ENCODE measurements at regions not wholly inside any gene's neighbourhood (a gene's known extent, or its start where the extent isn't known, plus 50 kb on each side); places are given as distances from the start of the nearest gene placed in this dataset.
"Not testable (repeated sequence)": the region's sequence is repeated elsewhere in the genome, so short reads cannot be mapped to it uniquely, and the experiment has no call there.

DNA sequence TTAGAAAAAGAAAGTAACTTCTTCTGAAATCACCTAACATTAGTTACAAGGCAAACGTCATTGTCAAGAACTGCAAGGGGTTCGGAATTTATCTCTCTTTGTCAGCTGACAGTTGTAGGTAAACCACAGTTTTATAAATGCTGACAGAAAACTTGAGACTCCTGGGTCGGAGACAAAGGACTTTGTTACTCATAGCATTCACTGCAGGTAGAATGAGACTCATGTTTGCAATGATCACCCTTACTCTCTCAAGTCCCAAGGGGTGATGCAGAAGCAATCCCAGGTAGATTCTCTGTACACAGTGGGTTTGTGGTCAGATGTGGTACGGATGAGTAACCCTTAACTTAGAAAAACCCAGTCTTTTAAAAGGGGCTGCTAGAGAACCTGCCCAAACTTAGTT lies 757.8 kb downstream of the TRIB2 start:
- DNase-seq = no peak

- DNase-seq = no peak
These were observed 763.3 kb downstream of the TRIB2 start for GRCh38 chr2:13480057-13480456.

- no peak for DNase-seq
These were observed 764.5 kb downstream of the TRIB2 start for GRCh38 chr2:13481201-13481600.

- DNase-seq = no peak
These were observed 768.5 kb downstream of the TRIB2 start for GRCh38 chr2:13485256-13485655.

GRCh38 chr2:13488965-13489364 lies 772.2 kb downstream of the TRIB2 start:
- DNase-seq = no peak

GRCh38 chr2:13492262-13492661 lies 775.5 kb downstream of the TRIB2 start:
- DNase-seq = no peak

- no peak for DNase-seq
These were observed 778.3 kb downstream of the TRIB2 start for GRCh38 chr2:13495051-13495450.

DNA sequence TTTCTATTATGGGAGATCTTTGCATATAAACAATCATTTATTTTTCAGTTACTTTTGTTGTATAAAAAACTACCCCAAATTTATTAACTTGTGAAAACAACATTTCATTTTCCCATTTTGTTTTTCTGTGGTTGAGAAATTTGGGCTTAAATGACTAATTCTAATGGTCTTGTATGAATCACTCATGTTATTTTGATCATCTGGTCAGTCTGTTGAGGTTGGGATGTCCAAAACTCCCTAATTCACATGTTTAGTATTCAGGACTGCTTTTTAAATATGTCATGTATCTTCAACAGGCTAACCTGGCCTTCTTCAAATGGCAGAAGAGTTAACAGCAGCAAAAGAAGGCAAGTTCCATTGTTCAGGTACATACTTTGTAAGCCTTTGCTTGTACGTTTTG lies 788.1 kb downstream of the TRIB2 start:
- DNase-seq = no peak

GRCh38 chr2:13508671-13509070 lies 791.9 kb downstream of the TRIB2 start:
- DNase-seq = no peak

DNA sequence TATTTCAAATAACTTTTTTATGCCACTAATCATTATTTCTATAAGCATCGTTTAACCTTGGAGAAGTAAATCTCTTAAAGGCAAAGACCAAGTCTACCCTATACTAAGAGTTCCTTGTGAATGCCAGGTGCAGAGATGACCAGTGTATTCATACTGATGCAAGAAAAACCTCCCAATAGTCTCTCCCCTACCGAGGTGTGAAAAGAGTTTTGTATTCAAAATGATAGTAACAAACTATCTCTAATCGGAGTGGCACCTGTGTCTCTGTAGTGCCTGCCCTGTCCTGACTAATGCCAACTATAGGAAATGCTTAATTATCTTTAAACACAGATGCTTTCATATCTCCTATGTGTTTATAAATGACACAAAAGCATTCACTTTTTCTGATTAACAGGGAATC lies 798.5 kb downstream of the TRIB2 start:
- DNase-seq = no peak

GRCh38 chr2:13522096-13522495 lies 805.4 kb downstream of the TRIB2 start:
- DNase-seq = no peak

- DNase-seq = no peak
These were observed 806.4 kb downstream of the TRIB2 start for GRCh38 chr2:13522917-13523821.

- no peak for DNase-seq
These were observed 807.8 kb downstream of the TRIB2 start for GRCh38 chr2:13524492-13524891.

DNA sequence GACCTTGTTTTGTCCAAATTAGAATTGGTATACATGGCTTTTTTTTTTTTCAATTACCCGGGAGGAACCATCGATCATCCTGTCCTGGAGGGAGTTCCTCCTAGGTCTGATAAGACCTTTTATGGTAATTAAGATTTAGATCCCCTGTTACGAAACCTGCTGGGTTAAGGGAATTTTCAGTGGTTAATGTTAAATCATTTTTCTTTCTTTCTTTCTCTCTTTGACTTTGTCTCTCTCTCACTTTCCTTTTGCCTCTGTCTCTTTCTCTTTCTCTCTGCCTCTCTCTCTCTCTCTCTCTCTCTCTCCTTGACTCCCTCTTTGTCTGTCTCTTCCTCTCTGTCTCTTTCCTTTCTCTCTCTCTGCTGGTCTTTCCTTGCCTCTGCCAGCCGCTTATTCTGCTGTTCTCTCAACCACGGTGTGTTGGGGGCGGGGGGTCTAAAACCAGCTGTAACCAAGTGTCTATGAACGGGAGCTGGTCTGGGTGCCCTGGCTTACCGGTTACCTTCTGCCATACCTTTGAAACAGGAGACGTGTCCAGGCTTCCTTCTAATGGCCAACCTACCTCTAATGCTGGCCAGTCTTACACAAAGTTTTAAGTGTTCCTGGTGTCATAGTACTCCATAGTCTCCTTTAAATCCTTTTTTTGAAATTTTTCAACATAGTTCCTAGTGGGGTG lies 815.1 kb downstream of the TRIB2 start:
- not testable (repeated sequence) for DNase-seq

DNA sequence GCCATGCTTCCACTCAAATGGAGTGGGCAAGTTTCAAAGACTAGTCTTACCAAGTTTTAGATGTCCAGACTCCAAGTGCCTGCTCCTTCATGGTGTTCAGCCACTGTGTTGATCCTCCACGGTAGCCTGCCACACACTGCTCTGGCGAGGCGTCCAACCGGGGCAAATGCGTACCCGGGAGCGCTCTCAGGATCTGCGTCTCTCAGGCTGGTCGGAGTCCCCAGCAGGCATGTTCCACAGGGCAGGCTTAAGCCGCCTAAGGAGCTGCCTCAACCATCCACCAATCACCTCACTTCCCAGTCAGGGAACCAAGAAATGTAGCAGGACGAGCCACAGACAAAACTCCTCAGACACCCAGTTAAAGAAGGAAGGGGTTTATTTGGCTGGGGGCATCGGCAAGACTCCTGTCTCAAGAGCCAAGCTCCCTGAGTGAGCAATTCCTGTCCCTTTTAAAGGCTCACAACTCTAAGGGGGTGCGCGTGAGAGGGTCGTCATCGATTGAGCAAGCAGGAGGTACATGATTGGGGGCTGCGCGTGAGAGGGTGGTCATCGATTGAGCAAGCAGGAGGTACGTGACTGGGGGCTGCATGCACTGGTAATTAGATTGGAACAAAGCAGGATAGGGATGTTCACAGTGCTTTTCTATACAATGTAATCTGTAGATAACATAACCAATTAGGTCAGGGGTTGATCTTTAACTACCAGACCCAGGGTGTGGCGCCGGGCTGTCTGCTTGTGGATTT lies 816.2 kb downstream of the TRIB2 start:
- not testable (repeated sequence) for DNase-seq

GRCh38 chr2:13533524-13533922 lies 816.8 kb downstream of the TRIB2 start:
- no peak for DNase-seq

GRCh38 chr2:13536941-13537340 lies 820.2 kb downstream of the TRIB2 start:
- DNase-seq = no peak

DNA sequence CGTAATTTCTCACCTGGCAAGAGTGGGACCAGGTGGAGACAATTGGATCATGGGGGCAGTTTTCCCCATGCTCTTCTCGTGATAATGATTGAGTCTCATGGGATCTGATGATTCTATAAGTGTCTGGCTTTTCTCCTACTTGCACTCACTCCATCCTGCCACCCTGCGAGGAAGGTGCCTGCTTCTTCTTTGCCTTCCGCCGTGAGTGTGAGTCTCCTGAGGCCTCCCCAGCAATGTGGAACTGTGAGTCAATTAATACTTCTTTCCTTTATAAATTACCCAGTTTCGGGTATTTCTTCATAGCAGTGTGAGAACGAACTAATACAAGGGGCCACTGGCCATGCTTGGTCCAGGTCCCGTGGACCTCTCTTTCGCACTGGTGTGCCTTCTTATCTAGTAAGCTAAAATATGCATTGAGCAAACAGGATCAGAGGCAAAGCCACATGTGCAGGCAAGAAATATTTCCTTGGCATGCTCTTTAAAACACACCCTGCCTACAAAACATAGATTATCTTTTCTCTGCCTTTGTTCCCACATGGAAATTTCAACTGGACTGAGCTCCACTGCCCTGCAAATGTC lies 821.1 kb downstream of the TRIB2 start:
- no peak for DNase-seq

GRCh38 chr2:13539296-13539695 lies 822.6 kb downstream of the TRIB2 start:
- DNase-seq = peak; percentile 20

GRCh38 chr2:13542061-13542460 lies 825.3 kb downstream of the TRIB2 start:
- DNase-seq = no peak

GRCh38 chr2:13542642-13543041 lies 825.9 kb downstream of the TRIB2 start:
- no peak for DNase-seq

DNA sequence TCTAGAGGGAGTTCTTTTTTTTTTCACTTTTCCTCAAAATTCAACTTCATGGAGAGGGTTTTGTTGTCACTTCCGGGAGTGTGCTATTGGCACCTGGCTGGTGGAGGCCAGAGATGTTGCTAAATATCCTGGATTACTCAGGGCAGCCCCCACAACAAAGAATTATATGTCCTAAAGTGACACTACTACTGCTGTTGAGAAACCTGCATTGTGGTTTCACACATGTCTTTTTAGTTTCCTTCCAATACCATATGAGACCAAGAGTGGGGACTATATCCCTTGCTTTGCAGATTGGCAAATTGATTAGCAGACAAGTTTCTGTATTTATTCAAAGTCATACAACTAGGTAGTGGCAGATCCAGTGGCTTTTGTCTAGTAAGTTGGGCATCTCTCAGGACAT lies 826.8 kb downstream of the TRIB2 start:
- no peak for DNase-seq

DNA sequence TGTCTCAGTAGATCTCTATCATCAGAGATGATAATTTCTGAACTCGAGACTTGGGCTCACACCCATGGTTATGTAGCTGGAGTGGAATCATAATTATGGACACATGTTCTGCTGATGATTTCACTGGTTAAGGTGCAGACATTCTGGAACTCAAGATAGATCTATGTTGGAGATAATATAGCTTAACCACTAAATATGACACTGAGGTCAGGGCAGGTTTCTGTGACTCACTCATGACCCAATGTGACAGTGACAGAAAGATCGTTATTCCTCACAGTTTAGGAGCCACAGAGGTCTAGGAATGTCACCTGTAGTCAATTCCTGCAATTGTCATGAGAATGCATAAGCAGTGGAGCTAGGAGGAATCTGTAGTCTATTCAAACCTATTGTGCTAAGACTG lies 828.6 kb downstream of the TRIB2 start:
- DNase-seq = no peak

All from NCI-H2081 treated with DMSO at 0.1 percent for 48 hours (cell line).